SK-N-SH (cell line): ENCODE measurements at regions not wholly inside any gene's neighbourhood (a gene's known extent, or its start where the extent isn't known, plus 50 kb on each side); places are given as distances from the start of the nearest gene placed in this dataset.

Experiments used
- CTCF ChIP-seq: fragments of 200-600 bp; sonication (generic); IDR thresholded peaks from 2 replicates; pipeline ENCODE4 v1.6.1; 2017; ENCODE audit warnings: antibody characterized with exemption, mild to moderate bottlenecking, moderate library complexity
- EZH2phosphoT487 ChIP-seq: fragments of 200-600 bp; sonication (generic); IDR thresholded peaks from 2 replicates; pipeline ENCODE4 v1.6.1; 2017; ENCODE audit warnings: low read depth, mixed run types, mild to moderate bottlenecking, antibody characterized with exemption, moderate library complexity, borderline replicate concordance
- FOXM1 ChIP-seq: IDR thresholded peaks from 2 replicates; pipeline ENCODE4 v1.4.0; 2012; ENCODE audit warnings: low read depth, mild to moderate bottlenecking
- GABPA ChIP-seq: IDR thresholded peaks from 2 replicates; pipeline ENCODE4 v1.4.0; 2012; ENCODE audit warnings: low read depth, mild to moderate bottlenecking
- POLR2AphosphoS5 ChIP-seq: IDR thresholded peaks from 2 replicates; pipeline ENCODE4 v1.6.1; 2012; ENCODE audit warnings: low read depth, low read length
- RCOR1 ChIP-seq: fragments of 150-350 bp; IDR thresholded peaks from 2 replicates; pipeline ENCODE4 v1.6.1; 2017; ENCODE audit warnings: antibody characterized with exemption, low read length
- TEAD4 ChIP-seq: IDR thresholded peaks from 2 replicates; pipeline ENCODE4 v1.4.0; 2012; ENCODE audit warnings: mild to moderate bottlenecking, borderline replicate concordance; ENCODE audit not compliant: insufficient read depth
- YY1 ChIP-seq: IDR thresholded peaks from 2 replicates; pipeline ENCODE4 v1.4.0; 2012; ENCODE audit warnings: low read depth, mild to moderate bottlenecking
- TF ChIP-seq, protein P1 (sequence below): IDR thresholded peaks from 2 replicates; pipeline ENCODE4 v1.4.0; 2012; ENCODE audit warnings: low read depth, borderline replicate concordance
- TF ChIP-seq, protein P2 (sequence below): fragments of 150-350 bp; IDR thresholded peaks from 2 replicates; pipeline ENCODE4 v1.6.1; 2017; ENCODE audit warnings: antibody characterized with exemption, low read length, low read depth, borderline replicate concordance

- TF ChIP-seq POLR2AphosphoS5 (no peak), CTCF (no peak), TEAD4 (no peak), FOXM1 (no peak), GABPA (no peak), EZH2phosphoT487 (no peak), RCOR1 (no peak), YY1 (no peak)
- TF ChIP-seq, protein P1, sequence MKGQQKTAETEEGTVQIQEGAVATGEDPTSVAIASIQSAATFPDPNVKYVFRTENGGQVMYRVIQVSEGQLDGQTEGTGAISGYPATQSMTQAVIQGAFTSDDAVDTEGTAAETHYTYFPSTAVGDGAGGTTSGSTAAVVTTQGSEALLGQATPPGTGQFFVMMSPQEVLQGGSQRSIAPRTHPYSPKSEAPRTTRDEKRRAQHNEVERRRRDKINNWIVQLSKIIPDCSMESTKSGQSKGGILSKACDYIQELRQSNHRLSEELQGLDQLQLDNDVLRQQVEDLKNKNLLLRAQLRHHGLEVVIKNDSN: no peak
- TF ChIP-seq, protein P2, sequence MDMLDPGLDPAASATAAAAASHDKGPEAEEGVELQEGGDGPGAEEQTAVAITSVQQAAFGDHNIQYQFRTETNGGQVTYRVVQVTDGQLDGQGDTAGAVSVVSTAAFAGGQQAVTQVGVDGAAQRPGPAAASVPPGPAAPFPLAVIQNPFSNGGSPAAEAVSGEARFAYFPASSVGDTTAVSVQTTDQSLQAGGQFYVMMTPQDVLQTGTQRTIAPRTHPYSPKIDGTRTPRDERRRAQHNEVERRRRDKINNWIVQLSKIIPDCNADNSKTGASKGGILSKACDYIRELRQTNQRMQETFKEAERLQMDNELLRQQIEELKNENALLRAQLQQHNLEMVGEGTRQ: no peak
Observed at GRCh38 chrX:25998687-25999086, 139.5 kb upstream of the MAGEB18 start.
